Breast epithelium (tissue), 3 donors: ENCODE measurements at regions not wholly inside any gene's neighbourhood (a gene's known extent, or its start where the extent isn't known, plus 50 kb on each side); places are given as distances from the start of the nearest gene placed in this dataset.

Source experiments
- POLR2AphosphoS5 ChIP-seq, 3 donors: sonication (generic); formaldehyde crosslinking; IDR thresholded peaks; one replicate each; pipeline ENCODE4 v1.6.1; 2017; ENCODE audit warnings: antibody characterized with exemption in 3 of 3
- TF ChIP-seq, protein P1 (sequence below), 3 donors: fragments of 450-650 bp; IDR thresholded peaks; one replicate each; pipeline ENCODE4 v1.5.1; 2016 to 2017; ENCODE audit warnings: antibody characterized with exemption in 3 of 3, mild to moderate bottlenecking in 3 of 3, moderate library complexity in 3 of 3

- TF ChIP-seq, protein P1, sequence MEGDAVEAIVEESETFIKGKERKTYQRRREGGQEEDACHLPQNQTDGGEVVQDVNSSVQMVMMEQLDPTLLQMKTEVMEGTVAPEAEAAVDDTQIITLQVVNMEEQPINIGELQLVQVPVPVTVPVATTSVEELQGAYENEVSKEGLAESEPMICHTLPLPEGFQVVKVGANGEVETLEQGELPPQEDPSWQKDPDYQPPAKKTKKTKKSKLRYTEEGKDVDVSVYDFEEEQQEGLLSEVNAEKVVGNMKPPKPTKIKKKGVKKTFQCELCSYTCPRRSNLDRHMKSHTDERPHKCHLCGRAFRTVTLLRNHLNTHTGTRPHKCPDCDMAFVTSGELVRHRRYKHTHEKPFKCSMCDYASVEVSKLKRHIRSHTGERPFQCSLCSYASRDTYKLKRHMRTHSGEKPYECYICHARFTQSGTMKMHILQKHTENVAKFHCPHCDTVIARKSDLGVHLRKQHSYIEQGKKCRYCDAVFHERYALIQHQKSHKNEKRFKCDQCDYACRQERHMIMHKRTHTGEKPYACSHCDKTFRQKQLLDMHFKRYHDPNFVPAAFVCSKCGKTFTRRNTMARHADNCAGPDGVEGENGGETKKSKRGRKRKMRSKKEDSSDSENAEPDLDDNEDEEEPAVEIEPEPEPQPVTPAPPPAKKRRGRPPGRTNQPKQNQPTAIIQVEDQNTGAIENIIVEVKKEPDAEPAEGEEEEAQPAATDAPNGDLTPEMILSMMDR (IDR thresholded peaks at IDR 0.05): no peak
- no peak for TF ChIP-seq POLR2AphosphoS5 (IDR thresholded peaks at IDR 0.05)
Observed at GRCh38 chr15:29589416-29589815, 232.9 kb downstream of the TJP1 start.
